GM12874 (cell line): ENCODE measurements at regions not wholly inside any gene's neighbourhood (a gene's known extent, or its start where the extent isn't known, plus 50 kb on each side); places are given as distances from the start of the nearest gene placed in this dataset.

Experiments
- TF ChIP-seq, protein P1 (sequence below): IDR thresholded peaks from 2 replicates; pipeline ENCODE4 v1.5.1; 2011; ENCODE audit warnings: low read depth, mild to moderate bottlenecking, control low read depth, low read length, moderate library complexity; ENCODE audit not compliant: insufficient read depth

DNA sequence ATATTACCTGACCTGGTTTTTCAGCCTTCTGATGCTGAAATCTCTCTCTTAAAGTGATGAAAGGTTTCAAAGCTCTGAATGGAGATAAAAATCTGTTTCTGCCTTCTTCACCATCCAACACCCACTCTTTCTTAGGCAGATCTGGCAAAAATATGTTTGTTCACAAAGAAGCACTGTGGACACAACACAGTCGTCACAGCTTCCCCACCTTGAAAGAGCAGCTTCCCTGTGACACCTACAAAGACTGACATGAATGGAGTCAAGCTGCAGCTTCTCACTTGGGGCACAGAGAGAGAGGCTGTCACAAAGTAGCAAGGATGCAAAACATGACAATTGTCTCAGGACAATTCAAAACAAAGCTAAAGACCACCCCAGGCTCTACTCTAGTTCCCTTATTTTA, 86.5 kb downstream of the ICOS start:
- TF ChIP-seq, protein P1, sequence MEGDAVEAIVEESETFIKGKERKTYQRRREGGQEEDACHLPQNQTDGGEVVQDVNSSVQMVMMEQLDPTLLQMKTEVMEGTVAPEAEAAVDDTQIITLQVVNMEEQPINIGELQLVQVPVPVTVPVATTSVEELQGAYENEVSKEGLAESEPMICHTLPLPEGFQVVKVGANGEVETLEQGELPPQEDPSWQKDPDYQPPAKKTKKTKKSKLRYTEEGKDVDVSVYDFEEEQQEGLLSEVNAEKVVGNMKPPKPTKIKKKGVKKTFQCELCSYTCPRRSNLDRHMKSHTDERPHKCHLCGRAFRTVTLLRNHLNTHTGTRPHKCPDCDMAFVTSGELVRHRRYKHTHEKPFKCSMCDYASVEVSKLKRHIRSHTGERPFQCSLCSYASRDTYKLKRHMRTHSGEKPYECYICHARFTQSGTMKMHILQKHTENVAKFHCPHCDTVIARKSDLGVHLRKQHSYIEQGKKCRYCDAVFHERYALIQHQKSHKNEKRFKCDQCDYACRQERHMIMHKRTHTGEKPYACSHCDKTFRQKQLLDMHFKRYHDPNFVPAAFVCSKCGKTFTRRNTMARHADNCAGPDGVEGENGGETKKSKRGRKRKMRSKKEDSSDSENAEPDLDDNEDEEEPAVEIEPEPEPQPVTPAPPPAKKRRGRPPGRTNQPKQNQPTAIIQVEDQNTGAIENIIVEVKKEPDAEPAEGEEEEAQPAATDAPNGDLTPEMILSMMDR = no peak

DNA sequence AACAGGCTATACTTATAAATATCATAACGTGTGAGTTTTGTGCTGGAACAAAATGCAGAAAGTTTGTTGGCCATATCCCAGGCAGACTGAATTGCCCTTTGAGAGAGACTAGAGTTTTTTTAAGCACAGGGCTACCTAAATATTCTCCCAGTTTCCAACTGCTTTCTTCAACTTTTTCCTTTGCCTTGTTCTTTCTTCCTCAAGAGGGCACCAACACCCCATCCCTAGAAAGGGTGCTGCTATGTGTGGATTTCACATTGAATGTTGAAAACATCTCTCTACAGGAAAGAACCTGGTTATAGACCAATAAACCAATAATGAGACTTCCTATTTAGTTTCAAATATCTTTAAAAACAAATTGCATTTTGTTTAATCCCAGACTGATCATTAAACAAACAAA, 87.9 kb downstream of the ICOS start:
- TF ChIP-seq, protein P1 = no peak

DNA sequence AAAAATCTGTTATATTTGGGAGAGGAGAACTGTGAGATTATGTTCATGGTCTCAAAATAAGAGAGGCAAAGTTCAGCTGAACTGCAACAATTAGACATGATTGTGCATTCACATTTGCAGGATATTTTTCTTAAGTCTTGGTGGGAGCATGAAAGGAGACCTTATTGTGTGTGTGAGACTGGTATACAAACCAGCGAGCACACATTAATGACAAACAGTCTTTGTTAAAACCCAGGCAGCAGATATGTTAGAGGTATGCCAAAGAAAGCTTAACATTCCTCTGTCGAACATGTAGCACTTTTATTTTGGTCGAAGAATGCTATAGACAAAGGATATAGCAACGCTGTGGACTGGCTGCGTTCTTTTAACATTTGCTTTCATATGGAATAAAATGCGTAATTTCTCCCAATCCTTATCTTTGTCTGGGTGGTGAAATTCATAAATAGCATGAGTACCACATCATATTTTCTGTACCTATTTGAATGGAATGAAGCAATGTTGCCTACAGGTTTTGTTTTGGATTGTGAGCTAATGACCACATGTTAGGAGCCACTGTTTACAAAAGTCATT, 88.4 kb downstream of the ICOS start:
- TF ChIP-seq, protein P1 = no peak

DNA sequence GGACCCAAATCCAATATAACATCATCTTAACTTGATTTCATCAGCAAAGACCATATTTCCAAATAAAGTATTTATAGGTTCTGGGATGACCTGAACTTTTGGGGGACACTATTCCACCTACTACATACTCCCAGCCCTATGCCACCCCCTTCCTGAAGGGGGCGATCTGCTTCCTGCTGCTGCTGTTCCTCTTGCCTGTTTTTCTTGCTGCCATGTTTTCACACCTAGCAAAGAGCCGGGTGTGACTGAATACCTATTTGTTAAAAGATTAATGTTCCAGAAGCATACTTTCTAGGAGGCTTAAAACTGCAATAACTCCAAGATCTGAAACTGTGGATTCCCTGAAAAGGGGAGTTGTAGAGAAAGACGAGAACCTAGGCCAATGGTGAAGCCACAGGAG, 89.7 kb downstream of the ICOS start:
- TF ChIP-seq, protein P1 = peak; percentile 36; the same call in 1 of the 2 replicates

DNA sequence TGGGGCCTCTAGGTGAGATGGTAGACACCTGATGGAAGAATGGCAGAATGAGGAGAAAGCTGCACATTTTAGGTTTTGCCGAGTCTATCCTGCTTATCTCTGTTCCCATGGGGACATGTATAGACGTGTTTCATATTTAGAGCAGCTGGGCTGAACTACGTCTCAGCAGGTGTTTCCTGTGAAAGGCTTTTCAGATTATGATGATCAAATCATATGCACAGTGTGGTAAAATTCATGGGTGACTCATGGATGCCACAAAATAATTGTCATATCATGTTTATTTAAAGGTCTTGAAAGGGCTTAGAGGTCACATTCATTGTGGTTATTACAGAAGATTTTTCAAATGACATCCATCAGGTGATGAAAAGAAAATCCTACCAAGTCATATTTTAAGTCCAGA, 90.5 kb downstream of the ICOS start:
- TF ChIP-seq, protein P1 = no peak

DNA sequence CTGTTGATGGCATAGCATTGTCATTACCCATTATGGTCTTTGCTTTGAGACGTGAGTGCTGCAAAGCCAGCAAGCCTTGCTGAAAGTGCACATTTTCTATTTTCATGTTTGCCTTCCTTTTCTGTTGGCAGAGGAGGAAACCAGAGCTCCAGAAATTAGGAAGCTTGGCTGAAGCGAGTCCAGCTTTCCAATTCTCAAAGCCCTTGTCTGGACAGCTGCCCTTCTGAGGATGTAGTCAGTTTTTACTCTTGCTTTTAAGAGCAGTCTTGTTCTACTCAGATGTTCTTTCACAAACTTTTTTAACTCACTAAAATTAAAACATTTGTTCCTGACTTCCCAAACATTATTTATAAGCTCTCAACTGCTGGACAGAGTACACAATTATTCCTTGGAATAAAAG, 93.8 kb downstream of the ICOS start:
- TF ChIP-seq, protein P1 = no peak

DNA sequence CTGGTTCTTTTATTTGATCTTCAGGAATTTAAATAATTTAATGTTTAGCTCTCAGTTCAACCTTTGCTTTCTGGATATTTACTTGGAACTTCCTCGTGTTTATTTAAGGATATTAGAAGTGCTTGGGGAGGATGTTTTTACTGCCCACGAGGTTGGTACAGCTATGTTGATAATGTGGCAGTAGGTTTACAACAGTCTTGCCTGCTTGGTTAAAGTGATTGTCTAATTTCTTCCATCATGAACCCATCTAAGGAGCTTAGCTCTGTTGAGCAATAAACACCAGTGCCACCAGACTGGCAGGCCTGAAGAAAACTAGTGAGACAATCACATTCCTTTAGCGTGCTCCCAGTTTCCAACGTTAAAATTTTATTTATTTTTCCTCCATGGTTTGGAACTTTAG, 94.5 kb downstream of the ICOS start:
- TF ChIP-seq, protein P1 = no peak
